Embryonic facial prominence (tissue), 1 donor: ENCODE measurements at regions not wholly inside any gene's neighbourhood (a gene's known extent, or its start where the extent isn't known, plus 50 kb on each side); places are given as distances from the start of the nearest gene placed in this dataset.
"Not testable (repeated sequence)": the region's sequence is repeated elsewhere in the genome, so short reads cannot be mapped to it uniquely, and the experiment has no call there.

Source experiments
- DNase-seq: peaks from one replicate; pipeline ENCODE4 v3.0.0-alpha.2; 2016; ENCODE audit errors: extremely low spot score

DNA sequence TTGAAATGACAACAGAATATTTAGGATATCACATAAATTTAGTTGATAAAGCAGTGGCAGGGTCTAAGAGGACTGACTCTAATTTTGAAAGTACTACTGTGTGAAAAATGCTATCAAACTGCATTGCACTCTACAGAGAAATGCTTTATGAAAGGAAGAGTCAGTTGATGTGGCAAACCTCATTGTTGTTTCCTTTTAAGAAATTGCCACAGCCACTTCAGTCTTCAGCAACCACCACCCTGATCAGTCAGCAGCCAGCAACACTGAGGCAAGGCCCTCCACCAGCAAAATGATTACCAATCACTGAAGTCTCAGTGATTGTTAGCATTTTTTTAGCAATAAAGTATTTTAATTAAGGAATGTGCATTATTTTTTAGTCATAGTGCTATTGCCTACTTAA lies 488.7 kb upstream of the SLC39A10 start:
- DNase-seq, result no peak

DNA sequence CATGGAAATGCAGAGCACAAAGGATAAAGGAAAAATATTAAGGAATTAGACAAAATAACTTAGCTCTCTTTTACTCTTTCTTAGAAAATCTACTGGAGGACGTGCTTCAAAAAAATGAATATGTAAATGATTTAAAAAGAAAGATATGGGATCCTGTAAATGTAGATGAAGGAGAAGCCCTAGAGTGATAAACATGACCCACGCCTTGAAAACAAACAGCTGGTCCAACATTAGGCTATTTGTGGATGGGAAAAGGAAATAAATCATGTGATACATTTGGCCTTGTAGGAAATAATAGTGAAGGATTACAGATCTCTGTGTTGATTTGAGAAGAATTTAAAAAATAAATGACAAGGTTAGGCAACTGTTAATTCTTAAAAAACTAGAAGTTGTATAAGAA lies 492.1 kb upstream of the SLC39A10 start:
- DNase-seq, result no peak

DNA sequence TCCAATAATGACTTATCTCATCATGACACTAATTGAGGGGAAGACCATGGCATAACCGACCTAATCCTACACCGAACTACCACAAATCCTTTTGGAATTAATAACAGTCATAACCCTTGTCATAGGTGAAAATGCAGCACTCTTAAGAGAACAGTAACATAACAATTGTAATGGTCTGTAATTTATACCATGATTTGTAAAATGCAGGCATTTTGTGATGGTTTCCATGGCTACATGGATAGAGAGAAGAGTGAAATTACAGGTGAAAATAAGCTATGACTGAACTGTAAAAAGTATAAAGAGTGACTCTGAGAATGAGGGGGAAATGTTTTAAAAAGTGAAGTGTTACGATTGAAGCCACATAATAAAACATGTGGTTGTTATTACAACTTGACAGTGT lies 494.1 kb upstream of the SLC39A10 start:
- no peak for DNase-seq

DNA sequence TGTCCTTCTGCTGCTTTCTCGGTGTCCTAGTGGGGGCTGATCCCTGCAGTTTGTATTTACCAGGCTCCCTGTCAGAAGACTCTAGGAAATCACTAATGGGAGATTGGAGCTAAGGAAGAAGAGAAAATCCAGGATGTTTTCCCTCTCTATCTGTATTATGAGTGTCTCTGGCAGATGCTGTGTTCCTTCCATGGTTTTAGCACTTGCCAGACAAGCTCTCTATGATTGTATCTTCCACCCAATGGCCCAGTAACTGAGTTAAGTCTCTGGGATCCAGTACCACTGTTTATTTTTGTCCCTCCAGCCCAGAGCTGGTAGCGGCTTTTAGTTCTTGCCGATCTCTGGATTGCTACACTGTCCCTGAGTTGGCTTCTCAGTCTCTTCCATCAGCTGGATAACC lies 494.8 kb upstream of the SLC39A10 start:
- no peak for DNase-seq

DNA sequence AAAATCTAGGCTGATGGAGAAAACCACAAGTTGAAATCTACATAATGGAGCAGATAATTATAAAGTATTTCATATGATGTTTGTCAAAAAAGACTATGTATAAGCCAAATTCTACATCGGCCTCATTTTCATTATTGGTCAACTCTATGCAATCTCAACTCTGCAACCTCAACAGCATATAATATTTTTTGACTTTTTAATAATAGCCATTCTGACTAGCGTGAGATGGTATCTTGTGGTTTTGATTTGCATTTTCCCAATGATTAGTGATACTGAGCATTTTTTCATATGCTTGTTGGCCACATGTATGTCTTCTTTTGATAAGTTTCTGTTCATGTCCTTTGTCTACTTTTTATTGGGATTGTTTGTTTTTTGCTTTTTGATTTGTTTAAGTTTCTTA lies 496.1 kb upstream of the SLC39A10 start:
- no peak for DNase-seq

DNA sequence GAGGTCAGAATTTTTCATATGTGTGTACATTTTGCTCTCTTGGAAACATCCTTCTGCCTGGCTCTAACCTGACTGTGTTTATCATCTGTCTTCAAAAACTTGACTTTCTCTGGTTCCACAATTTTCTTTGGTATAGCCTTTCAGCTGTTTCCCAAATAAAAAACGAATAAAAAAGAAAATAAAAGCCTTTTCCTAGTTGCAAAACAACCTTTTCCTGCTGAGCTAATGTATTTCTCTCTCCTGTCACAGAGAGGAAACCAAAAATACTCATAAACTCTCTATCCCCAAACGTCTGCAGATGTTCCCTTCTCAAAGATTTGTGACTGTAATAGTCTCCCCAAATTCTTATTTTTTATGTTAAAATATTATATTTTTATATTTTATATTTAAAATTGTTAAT lies 505.3 kb upstream of the SLC39A10 start:
- DNase-seq, result no peak

DNA sequence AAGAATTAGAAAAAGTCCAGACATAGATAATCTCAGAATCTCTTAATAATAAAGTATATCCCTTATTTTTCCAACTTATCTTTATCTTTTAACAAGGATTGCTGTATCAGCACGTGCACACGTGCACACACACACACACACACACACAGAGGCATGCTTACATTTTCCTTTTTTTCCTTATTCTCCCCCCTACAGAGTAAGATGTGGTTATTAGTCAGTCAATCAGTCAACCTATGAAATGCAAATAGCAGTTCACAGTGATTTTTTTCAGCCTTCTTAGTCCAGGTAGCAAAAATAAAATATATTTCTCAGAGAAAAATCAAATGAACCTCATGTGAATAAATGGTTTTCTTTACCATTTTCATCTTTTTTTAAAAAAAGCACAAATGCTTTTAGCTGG lies 506.2 kb upstream of the SLC39A10 start:
- DNase-seq, result no peak

DNA sequence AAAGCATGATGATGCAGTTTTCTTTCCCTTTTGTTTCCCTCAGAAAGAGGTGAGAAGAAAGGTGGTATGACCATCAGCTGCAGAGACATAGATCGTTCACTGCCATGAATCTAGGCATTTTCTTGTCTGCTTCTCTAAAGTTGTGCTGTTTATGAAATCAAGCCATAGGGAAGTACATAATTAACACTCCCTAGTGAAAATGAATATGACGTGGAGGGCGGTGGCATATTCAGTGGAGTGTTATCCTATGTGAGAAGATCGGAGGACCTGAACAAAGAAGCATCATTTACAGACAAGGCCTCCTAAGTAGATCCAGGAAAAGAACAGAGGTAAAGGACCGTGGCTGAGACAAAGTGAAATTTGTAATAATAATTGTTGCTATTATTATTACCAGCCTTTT lies 509.0 kb upstream of the SLC39A10 start:
- no peak for DNase-seq

DNA sequence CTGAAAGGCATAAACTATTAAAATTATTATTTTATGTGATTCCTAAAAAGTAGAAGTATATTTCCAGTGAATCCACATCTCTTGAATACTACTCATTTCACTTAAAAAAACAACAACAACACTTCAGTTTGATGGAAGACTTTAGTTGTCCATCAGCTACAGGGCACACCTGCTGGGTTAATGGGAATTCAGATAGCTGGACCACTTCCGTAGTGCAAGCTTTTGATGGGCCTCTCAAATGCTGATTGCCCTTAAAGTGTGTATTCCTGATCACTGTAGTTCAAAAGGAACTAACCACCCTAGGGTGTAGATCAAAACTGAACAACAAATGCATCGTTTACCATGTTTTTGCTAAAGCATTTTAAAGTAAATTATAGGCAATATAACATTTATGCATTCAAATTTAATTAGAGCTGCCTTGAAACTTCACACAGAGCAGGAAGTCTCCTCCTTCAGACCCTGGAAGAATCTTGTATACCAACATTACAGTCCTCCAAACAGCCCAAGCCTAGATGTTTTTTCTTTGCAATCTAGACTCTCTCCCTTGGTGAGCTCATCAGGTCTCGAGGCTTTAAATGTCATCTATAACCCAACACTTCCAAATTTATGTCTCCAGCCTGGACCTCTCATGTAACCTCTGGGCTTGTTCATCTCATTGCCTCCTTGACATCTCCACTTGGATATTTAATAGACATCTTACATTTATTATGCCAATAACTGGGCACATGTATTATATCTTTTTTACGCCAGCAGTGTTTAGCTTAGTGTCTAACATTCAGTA lies 510.1 kb upstream of the SLC39A10 start:
- DNase-seq, result no peak

DNA sequence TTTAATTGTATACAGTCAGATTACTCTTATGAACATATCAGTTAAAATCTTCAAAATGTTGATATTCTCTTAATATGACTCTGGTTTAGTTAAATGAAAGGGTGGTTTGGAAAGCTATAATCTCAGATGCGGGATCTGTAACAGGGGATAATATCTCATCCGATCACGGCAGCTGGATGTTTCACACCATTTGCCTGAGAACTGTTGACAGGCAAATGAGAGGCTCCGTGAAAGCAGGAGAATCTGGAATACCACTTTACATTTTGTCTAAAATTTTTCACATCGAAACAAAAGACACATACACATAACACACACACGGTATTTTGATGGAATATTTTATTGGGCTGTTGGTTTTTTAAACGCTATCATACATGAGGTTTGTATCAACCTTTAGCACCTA lies 518.6 kb upstream of the SLC39A10 start:
- no peak for DNase-seq

DNA sequence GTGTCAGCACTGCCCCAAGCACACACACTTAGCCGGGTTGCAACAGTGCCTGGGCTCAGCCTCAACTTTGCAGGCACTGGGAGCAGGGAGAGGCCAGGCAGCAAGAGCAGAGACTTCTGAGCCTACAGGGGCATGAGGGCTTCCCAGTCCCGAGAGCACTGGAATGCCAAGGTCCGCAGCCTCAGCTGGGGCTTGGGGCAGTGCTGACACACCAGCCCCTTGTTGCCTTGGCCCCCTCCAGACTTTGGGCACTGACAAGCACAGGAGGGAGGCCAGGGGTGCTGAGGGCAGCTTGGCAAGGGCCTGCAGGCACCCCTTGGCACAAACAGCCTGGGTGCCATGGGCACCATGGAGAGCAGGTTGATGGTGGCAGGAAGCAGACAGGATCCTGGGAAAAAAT lies 531.1 kb upstream of the SLC39A10 start:
- DNase-seq, result not testable (repeated sequence)

DNA sequence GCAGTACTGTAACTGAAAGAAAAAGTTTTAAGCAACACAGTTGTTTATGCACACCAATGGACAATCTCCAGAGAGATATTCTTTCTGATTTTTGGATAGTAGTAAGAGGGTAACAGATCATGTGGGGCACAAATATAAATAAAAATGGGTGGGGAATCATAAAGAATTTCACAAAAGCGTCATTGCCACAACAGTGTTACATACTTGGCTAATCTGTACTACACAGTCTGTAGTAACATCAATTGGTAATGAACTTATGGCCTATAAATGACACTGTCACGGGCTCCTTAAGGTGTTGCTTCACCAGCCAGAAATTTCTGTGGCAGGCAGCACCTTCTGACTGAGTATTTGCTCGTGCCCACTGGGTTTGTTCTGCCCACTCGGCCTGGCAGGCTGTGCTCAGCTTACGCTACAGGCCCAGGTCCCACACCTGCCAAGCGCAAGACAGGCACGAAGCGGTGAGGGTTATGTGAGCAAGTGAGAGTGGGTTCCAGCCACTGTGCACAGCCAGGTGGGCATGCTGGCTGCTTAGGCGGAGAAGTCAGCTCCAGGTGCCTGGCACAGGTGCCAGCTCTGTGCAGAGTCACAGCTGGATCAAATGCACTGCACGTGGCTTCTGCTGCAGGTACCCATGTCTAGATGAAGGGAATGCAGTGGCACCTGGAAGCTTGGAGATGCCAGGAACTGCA lies 532.5 kb upstream of the SLC39A10 start:
- DNase-seq, result no peak

DNA sequence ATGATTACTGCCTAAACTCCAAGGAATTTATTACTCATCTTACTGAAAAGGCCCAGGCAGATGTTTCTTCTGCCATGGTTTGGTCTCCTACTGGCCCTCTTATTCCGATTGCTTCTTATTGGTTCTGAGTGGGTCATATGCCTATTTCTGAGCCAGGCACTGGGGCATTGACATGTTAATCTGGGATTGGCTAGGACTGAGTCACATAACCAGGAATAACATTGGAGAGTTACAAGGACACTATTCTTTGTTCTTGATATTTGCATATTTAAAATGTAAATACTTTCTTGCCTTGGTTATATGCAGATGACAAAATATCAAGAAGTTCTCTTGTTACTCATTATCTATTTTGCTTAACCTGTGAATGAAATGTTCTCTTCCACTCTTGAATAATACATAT lies 534.4 kb upstream of the SLC39A10 start:
- DNase-seq, result no peak

DNA sequence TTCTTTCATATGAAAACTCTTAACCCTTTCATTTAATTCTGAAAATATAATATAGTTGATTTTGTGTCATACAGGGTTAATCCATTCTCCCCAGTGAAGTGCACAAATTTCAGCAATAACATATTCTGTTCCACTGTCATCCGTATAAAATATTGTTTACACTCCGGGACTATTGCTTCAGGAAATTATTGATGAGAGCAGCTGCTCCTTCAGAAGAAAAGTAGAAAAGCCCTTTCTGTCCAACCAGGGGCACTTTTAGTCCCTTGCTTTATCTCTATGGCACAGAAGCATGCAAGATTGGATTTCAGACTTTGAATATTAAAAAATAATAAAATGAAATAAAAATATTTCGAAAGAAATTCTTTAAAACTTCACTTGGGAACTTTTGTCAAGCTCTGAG lies 535.7 kb upstream of the SLC39A10 start:
- no peak for DNase-seq

DNA sequence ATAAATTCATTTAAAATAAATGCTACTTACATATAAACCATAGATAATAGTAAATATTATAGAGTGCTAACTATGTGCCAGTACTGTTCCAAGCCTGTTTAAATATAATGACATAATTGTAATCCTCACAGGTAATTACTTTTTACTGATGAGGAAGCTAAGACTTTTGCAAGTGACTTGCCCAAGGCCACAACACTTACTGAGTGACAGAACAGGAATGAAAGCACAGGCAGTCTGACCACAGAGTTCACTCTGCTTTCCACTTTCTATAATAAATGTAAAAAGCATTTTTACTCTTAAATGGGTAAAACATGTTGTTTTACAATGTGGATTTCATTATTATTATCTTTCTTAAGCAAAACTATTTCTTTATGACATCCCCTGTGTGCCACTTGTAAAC lies 537.8 kb upstream of the SLC39A10 start:
- DNase-seq, result no peak

DNA sequence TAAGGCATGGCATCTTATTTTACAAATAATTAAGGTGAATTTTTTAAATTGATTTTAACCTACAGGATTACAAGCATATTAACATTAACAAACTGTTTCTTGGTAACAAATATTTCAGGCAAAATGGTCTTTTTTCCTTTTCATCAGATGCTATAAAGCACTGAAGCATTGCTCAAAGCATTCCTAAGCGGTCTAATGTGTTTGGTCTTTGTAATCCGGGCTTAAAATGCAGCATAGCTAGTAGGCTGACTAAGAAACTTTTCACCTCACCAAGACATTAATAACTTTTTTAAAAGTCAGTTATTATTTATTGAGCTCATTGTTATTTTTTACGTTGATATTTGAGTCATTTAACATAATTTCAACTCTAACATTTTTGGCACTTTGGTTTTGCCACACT lies 538.8 kb upstream of the SLC39A10 start:
- DNase-seq, result no peak

DNA sequence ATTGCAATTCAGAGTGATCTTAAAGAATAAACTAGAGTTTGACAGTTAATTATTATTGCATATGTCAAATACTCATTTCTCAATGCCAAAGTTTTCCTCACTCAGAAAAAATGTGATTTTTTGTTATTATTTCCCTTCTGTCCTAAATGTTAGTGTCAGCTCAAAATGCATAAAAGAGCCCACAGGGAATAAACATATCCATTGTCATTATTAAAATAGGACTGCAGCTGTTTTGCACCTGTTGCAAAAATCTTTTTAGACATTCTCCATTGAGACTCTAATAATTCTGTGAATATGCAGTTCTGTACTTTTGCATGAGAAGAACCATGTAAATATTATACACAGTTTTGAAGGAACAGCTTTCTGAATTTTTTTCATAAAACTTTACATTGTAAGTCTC lies 540.0 kb upstream of the SLC39A10 start:
- no peak for DNase-seq

DNA sequence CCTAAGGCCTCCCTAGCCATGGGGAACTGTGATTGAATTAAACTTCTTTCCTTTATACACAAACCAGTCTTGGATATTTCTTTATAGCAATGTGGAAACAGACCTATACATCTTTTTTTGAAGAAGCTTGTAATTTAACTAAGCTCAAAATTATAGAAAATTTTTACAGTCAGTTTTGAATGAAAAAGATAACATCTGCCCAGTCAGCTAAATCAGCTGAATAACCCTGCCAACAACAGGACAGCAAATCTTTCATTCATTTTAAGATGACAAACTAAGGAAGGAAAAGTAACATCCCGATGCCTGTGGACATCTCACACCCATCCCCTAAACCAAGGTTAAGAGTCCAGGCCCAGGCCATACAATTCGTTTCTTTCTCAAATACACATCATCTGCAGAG lies 541.3 kb upstream of the SLC39A10 start:
- no peak for DNase-seq

DNA sequence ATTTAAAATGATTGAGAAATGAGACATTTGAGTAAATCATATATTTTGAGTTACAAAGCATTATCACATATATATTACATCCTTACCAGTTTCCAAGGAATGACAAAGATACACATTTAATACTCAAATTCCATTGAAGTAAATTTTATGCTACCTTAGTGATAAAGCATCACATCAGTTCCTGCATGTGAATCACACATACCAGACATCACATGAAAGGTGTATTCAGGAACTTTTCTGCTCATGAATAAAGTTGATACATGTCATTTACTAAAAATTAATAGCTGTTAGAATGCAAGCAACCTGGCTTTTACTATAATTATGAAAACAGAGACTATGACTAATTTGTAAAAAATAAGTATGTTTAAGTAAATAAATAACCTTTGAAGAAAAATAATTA lies 548.8 kb upstream of the SLC39A10 start:
- no peak for DNase-seq

DNA sequence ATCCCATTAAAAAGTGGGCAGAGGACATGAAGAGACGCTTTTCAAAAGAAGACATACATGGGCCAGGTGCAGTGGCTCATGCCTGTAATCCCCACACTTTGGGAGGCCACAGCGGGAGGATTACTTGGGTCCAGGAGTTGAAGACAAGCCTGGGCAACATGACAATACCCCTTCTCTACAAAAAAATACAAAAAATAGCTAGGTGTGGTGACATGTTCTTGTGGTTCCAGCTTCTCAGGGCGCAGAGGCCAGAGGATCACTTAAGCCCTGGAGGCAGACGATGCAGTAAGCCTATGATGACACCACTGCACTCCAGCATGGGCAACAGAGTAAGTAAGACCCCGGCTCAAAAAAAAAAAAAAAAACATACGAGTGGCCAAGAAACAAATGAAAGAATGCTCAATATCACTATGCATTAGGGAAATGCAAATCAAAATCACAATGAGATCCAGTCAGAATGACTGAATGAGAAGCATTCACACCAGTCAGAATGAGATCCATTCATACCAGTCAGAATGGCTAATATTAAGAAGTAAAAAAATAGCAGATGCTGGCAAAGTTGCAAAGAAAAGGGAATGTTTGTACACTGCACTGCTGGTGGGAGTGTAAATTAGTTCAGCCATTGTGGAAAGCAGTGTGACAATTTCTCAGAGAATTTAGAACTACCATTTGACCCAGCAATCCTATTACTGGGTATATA lies 550.2 kb upstream of the SLC39A10 start:
- DNase-seq, result no peak

DNA sequence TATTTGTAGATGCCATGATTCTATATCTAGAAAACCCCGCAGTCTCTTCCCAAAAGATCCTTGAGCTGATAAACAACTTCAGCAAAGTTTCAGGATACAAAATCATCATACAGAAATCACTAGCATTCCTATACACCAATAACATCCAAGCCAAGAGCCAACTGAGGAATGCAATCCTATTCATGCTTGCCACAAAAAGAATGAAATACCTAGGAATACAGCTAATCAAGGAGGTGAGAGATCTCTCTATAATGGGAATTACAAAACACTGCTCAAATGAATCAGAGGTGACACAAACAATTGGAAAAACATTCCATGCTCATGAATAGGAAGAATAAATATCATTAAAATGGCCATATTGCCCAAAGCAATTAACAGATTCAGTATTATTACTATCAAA lies 551.4 kb upstream of the SLC39A10 start:
- no peak for DNase-seq

DNA sequence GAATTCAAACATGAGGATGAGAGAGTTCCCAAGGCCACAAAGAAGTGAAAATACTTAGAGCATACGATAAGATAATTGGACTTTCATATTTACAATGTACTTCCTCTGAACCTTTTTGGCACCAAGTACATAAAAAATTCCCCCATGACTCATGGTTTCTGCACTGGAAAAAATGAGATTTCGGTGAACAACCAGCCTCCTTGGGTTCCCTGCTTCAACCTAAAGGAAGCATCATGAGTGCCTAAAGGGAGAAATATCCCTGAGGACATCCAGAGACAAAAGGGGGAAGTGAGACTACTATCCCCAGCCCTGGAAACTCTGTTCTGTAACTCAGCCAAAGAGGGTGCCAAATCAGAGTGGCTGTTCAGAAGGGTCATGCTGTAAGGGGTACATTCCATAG lies 562.7 kb upstream of the SLC39A10 start:
- DNase-seq, result no peak

DNA sequence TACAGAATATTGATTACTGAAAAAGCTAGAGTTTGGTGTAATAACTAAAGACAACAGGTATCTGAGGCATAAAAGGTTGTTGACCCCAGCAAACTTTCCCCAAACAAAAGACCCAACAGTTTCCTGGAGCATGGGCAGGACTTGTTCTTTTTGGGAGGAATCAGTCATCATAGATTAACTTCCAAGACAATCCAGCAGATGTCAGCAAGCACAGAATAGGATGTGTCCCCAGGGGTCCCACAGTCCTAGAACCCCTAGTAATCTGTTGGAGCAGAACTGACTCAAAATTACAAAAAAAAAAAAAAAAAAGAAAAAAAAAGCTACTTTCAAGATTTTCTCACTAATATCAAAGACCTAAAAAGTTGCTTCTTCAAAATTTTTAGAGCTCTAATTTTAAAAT lies 564.7 kb upstream of the SLC39A10 start:
- no peak for DNase-seq
